A172 (cell line): ENCODE measurements at regions not wholly inside any gene's neighbourhood (a gene's known extent, or its start where the extent isn't known, plus 50 kb on each side); places are given as distances from the start of the nearest gene placed in this dataset.
"Not testable (repeated sequence)": the region's sequence is repeated elsewhere in the genome, so short reads cannot be mapped to it uniquely, and the experiment has no call there.

Source experiments
- DNase-seq: peaks from one replicate; pipeline ENCODE4 v3.0.0-alpha.2; 2015; ENCODE audit warnings: low spot score

DNA sequence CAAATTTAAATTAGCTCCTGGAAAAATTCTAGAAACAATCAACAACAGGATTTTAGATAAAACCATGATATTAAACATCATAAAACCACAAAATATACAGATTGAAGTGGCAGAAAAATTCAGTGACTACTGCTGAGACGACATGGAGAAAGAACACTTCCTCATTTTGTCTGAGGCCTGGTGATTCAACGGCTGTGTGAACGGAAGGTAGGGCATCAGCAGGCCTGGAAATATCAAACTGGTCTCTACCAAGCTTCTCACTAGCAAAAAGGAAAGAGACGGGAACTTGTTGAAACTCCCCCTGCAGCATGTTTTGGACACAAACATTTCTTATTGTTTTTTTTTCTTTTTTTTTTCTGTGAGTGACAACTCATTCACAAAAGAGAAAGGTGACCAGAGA, 58.0 kb upstream of the AHI1 start:
- DNase-seq = no peak

DNA sequence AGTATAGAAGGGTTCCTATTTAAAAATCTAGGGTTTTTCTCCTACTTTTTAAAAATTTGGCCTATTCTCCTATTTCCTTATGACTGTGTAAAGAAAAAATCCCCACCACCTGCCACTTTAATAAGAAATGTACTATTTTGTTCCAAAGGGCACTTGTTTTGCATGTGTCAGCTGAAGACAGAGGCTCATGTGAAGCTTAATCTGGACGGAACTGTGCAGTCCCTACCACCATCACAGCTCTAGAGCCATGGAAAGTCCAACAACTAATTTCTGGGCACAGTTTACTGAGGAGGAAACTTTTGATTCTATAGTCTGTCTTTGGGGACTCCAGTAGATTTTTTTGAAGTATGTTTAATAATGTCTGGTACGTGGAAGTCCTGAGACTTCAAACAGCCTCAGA, 60.0 kb upstream of the AHI1 start:
- DNase-seq = no peak

DNA sequence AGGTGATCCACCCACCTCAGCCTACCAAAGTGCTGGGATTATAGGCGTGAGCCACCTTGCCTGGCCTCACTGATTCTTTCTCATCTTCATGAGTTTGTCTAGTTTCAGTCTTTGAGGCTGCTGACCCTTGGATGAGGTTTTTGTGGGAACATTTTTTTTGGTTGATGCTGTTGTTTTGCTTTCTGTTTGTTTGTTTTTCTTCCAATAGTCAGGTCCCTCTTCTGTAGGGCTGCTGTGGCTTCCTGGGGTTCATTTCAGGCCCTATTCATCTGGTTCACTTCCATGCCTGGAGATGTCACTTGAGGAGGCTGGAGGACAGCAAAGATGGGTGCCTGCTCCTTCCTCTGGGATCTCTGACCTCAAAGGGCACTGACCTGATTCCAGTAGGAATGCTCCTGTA, 68.1 kb upstream of the AHI1 start:
- not testable (repeated sequence) for DNase-seq

DNA sequence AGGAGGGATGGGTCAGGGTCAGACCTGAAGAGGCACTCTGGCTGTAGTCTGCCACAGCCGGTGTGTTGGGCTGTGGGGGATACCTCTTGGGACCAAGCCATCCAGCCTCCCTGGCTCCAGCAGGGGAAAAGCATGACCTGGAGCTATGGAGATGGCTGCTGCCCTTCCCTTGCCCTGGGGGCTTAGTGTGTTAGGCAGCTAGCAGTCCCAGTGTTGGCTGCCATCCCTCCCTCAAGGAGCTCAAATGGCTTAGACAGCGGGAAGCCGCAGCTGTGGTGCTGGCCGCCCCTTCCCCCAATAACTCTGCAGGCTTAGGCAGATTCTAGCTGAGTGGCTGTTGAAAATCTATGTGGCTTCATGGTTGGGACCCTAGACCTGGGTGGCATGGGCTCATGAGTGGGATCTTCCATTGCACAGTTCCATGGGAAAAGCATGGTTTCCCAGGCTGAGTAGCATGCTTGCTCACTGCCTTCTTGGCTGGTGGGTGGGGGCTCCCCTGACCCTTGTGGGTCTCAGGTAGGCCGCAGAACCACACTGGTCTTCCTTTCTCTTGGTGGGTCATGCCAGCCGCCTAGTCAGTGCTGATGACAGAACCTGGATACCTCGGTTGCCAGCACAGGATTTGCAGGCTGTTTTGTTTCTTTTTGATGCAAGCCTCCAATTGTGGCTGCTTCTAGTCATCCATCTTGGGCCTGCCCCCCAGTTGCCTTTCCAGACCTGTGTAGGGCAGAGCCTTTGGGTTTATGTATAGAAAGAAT, 69.0 kb upstream of the AHI1 start:
- no peak for DNase-seq

DNA sequence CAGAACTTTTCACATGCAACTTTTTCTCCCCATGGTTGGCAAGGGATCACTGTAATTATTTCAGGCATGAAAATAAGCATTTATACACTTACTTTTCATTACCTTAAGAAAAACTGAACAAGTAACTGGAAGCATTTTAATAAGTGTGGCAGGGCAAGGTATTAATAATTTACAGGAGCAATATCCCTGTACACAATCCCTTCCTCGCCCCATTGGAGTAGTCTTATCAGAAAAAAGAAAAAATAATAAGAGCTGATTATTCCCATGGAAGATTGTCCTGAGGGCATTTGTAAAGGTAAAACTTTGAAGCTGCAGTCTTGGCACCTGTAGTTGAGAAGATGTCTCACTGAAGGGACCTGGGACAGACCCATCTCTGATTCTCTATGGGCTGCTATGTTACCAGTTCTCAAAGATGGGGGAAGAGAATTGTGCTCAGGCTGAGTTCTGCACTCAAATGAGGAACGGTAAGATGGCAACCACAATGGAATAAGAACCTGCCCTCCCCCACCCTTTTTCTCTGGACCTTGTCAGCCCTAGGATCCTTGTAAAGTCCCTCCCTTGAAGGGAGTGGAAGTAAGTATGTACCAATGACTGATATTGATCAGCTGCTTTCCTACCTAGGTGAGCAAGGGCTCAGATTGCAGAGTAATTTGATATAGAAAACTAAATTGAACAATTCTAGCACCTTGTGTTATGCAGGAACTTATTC, 70.0 kb upstream of the AHI1 start:
- no peak for DNase-seq

DNA sequence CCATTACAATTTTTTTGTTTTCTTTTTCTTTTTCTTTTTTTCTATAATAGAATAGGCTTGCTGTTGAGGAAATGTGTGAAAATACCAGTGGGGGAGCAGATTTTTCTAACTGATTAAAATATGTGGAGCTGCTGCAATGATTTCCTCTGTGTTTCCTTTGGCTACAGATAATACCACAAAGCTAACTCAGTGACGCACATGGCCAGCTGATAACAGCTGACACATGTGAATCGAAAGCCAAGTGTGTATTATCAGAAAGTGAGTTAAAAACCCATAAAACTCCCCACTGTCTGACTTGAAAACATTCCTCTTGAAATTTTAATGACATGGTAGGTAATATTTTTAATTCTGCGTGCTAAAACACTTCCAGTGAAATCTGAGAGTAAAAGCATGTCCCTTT, 70.8 kb upstream of the AHI1 start:
- DNase-seq = peak; percentile 52

DNA sequence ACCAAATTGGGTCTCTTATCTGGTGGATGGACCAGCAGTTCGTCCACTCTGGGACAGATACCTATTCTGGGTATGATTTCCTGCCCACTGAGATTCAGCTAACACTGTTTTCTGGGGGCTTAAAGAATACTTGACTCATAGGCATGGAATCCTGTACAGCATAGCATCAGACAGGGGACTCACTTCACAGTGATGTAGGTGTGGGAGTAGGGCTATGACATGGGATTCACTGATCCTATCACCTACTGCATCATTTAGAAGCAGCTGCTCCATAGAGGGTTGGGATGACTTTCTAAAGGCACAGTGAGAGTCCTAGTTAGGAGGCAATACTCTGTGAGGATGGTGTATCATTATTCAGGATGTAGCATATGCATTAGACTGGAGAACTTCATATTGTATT, 74.5 kb upstream of the AHI1 start:
- DNase-seq = no peak

DNA sequence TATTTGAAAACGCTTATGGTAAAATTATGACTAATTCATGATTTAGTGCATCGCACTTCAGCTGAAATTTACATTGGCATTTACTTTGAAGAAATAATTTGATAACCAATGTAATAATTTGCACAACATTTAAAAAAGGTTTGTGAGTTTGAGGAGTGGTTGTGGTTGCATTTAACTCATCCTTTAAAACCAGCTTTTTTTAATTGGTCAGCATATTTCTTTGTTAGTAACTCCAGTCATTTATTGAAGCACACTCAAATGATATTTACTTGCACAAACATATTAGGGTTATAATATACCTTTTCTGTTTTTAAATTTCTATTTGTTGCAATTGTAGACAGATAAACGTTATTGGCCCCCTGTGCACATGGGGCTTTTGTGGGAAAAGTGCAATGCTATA, 78.1 kb upstream of the AHI1 start:
- DNase-seq = no peak

DNA sequence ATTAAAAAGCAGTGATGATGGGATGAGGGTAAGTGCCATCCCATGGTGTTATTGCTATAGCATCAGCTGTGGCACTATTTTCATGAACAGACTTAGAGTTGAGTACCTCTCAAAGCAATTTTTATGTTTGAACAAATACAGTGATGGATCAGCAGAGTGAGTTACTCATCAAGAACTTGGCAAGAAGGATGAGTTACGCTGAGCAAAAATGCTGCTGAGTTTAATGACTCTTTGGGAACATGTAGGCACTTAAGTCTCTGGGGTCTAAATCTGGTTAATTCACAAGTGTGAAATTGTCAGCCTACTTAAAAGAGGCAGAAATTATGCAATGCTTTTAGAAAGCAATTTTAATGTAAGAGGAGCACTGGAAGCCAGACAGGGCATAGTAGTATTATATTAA, 78.5 kb upstream of the AHI1 start:
- DNase-seq = peak; percentile 6

DNA sequence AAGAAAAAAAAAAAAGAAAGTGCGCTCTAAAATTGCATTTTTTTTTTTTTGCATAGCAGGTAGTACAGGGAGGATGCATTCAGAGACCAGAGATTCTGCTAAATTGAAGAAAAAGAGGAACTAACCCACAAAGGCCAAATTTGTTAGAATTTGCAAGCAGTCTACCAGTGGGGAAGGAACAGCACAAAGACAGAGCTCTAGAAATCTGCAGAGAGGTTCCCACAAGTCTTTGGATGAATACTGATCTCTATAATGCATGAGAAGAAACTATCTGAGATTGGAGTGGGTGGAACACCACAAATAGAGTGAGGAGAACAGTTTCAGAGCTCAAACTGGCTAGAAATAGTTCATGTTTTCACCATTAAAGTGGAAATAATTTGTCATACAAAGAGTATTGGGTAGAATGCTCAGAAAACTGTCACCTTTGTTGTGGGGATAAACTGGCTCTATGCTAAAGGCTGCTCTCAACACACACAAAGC, 79.6 kb upstream of the AHI1 start:
- DNase-seq = no peak

DNA sequence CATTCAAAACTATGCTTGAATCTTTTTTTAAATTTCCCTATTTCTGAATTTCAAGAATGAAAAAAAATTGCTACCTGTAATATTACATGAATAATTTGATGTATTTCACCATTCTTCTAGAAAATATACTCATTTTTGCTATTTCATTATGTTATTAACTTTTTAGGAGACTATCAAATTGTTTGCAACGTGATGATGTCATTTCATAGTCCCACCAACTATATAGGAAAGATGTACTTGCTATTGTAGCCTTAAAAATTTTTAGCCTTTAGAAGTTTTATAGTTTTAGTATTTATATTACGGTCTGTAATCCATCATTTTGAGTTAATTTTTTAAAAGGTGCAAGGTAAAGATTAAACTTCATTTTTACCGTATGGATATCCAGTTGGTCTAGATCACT, 81.4 kb upstream of the AHI1 start:
- DNase-seq = no peak

DNA sequence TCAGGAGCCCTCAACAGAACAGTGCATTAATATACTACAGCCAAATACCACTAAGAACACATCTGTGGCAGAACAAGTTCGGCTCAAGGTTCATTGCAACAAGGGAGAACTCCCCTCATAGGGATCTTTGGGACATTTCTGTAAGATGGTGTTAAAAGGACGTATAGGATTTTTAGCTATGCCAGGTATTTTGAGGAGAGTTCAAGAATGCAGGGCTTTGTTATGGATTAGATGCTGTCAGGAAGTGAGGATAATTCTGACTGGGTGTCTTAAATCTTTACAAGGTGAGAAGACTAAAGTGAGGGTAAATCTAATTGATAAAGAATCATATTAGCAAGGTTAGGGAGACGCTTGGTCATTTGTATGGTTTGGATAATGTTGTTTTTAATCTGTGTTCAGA, 83.7 kb upstream of the AHI1 start:
- no peak for DNase-seq

DNA sequence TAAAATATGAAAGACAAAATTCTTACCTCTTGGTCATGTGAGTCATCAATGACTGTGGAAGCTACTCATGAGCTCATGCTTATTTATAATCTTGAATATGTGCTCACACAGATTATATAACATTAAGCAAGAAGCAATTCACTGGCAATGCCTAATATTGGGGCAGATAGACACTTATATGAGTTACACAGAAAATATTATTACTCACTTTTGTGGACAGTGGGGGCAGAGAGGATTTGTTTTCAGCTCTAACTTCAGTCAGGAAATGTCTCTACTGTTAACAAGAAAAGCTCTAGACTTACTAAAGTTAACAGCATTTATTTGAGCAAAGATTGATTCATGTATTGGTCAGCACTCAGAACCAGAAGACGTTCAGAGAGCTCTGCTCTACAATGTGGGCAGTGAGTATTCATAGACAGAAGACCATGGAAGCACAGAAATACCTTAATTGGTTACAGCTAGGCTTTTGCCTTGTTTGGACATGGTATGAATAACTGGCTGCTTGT, 85.8 kb upstream of the AHI1 start:
- no peak for DNase-seq

DNA sequence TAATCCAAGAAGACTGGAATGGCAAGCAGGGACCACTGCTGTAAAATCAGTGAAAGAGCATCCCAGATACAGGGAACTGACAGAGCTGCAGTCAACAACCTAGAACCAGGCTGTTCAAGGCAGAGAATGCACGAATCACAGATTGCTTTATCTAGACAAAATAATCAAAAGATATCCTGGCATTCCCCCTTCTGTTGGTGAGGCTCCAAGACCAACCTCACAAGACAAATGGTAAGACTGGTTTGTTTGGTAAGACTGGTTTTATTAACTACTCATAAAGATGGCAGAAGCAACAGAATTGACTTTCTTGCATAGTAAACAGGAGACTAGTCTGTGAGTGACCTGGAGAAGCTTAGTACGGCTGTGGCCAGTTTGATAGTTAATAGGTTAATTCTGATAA, 88.8 kb upstream of the AHI1 start:
- no peak for DNase-seq

DNA sequence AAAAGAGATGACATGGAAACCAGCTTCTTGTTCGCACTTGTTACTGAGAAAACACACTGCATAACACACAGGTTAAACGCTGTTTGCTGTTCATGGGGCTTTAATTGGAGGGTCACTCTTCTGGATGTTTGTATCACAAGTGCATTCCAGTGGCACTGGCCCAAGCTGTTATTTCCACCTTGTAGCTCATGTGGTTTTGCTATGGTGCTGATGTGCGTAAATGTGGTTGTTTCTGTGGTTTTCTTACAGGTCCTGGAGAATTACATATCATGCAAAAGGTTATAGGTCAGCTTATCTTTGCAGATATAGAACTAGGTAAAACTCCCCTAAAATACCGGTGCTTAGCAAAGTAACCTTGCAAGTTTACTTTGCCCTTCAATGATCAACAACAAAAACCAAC, 89.3 kb upstream of the AHI1 start:
- DNase-seq = peak; percentile 41

DNA sequence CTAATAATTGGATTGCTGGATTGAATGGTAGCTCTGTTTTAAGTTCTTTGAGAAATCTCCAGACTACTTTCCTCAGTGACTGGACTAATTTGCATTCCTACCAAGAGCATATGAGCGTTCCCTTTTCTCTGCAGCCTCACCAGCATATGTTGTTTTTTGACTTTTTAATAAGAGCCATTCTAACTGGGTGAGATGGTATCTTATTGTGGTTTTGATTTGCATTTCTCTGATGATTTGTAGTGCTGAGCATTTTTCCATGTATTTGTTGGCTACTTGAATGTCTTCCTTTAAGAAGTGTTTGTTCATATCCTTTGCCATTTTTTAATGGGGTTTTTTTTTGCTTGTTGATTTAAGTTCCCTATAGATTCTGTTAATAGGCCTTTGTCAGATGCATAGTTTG, 94.7 kb upstream of the AHI1 start:
- DNase-seq = no peak

DNA sequence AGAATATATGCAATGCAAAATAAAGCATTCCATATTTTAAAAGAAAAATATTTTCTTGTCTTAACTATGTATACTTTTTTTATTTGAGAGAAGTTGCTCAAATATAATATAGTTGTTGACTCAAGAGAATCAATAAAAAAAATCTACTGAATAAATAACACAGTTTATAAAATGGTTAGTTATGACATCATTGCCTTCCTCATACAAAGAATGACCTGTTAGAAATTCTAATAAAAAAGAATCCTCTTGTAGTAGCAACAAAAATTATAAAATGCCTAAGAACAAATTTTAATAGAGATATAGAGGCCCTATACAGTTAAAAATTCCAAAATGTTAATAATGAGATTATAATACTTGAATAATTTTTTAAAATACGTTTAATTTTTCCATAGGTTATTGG, 96.5 kb upstream of the AHI1 start:
- DNase-seq = no peak

DNA sequence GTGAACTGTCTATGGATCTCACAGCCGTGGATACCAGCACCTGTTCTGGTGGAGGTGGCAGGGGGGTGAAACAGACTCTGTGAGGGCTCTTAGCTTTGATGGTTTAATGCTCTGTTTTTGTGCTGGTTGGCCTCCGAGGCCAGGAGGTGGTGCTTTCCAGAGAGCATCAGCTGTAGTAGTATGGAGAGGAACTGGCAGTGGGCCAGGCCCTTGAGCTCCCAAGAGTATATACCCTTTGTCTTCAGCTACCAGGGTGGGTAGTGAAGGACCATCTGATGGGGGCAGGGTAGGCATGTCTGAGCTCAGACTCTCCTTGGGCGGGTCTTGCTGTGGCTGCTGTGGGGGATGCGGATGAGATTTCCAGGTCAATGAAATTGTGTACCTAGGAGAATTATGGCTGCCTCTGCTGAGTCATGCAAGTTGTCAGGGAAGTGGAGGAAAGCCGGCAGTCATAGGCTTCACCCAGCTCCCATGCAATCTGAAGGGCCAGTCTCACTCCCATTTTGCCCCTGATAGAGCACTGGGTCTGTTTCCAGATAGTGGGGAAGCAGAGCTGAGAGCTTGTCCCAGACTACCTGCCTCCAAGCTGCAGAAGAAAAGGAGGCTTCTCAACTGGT, 102.7 kb upstream of the AHI1 start:
- no peak for DNase-seq

DNA sequence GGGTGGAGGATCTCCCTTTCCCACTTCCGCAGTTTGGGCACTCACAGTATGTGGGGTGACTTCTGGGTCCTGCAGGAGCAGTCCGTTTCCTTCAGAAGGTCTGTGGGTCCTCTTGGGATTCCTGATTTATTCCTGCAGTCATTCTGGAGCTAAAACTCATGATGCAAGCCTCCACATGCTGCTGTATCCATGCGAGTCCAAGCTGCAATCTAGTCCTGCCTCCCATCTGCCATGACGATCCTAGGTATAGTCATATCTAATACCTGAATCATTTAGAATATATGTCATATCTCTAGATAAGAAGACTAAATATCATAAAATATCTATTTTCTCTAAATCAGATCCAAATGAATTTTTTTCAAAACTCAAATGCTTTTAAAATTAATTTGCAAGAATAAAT, 103.4 kb upstream of the AHI1 start:
- DNase-seq = no peak

DNA sequence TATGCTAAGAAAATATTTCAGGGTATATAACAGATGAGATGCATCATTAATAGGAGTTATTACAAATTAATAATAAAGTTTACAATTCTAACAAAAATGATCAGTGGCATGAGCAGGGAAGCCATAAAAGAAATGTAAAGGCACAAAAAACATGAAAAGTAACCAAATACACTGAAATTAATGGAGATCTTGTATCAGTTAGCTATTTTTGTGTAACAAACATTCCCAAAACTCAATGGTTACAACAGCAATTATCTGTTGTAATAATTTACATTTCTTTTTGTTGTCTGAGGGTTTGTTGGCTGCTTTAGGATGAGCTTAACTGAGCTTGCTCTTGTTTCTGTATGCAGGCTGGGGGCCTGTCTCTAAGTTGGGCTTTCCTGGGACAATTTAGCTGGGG, 104.3 kb upstream of the AHI1 start:
- DNase-seq = no peak

DNA sequence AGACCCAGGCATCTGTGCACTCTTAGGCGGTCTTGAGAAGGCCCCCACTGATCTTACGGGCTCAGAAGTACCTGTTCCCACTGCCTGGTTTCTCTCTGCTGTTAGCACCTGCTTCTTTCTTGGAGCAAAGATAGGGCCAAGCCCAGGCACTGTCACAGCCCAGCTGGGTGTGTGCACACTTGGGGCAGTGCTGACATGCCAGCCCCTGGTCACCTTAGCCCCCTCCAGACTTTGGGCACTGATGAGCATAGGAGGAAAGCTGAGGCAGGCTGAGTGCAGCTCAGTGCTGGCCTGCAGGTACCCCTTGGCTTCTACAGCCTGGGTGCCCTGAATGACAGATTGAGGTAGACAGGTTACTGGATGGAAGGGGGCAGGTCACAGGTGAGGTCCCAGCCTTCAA, 105.7 kb upstream of the AHI1 start:
- DNase-seq = no peak

DNA sequence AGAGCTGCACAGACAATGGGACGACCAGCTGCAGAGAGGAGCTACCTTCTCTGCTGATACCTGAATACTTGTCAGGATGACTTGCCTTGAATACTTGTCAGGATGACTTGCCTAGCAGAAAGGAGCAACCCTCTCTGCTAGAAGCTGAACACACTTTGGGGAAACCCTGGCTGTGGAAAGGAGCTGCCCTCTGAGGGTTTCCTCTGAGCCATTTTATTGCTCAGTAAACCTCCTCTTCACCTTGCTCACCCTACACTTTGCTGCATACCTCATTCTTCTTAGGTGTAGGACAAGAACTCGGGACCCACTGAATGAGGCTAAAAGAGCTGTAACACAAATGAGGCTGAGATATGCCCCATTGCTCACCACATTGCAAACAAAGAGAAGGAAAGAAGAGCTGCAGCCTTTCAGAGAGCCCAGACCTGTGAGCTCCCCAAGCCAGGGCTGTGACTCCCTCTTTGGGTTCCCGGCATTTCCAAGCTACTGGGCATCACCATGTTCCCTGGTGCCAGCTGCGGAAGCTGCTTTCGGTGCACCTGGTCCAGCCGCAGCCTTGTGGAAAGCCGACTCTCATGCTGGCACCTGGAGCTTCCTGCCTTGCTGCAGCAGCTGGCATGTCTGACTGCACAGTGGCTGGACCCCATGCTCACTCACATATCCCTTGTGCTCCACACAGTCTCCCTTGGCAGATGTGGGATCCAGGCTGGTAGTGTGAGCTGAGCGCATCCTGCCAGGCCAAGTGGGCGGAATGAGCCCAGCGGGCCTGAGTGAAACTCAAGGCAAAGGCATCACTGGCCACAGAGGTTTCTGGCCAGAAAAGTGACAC, 106.7 kb upstream of the AHI1 start:
- DNase-seq = no peak
